Amniotic epithelial cell (primary cell): ENCODE measurements at regions not wholly inside any gene's neighbourhood (a gene's known extent, or its start where the extent isn't known, plus 50 kb on each side); places are given as distances from the start of the nearest gene placed in this dataset.
"Not testable (repeated sequence)": the region's sequence is repeated elsewhere in the genome, so short reads cannot be mapped to it uniquely, and the experiment has no call there.

Experiments used
- DNase-seq: peaks from one replicate; pipeline ENCODE4 v3.0.0-alpha.2; 2010; ENCODE audit warnings: low read depth

GRCh38 chr2:175684466-175684865 is 317.6 kb downstream of the LNPK start:
- DNase-seq: no peak

- DNase-seq: no peak
These were observed 322.3 kb downstream of the LNPK start for GRCh38 chr2:175679728-175680127.

DNA sequence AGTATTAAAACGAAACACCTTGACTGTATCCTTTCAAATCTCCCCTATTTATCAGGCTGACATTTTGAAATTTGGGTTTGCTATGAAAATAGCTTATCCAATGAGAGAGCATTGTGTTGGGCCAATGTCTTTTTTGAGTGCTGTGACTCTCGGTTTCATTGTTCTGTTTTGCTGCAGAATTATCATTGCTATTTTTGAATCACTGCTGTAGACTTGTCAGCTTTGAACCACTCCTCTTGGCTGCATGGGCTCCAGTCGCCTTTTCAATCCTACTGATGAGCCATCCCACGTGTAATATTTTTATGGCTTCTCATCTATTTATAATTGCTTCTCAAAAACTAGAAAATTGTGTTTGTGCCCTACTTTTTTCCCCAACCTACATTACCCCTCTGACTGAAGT is 322.8 kb downstream of the LNPK start:
- DNase-seq: no peak

GRCh38 chr2:175677880-175678279 is 324.2 kb downstream of the LNPK start:
- no peak for DNase-seq

GRCh38 chr2:175676813-175677212 is 325.3 kb downstream of the LNPK start:
- DNase-seq: no peak

- DNase-seq: not testable (repeated sequence)
These were observed 333.3 kb downstream of the LNPK start for GRCh38 chr2:175668804-175669203.

DNA sequence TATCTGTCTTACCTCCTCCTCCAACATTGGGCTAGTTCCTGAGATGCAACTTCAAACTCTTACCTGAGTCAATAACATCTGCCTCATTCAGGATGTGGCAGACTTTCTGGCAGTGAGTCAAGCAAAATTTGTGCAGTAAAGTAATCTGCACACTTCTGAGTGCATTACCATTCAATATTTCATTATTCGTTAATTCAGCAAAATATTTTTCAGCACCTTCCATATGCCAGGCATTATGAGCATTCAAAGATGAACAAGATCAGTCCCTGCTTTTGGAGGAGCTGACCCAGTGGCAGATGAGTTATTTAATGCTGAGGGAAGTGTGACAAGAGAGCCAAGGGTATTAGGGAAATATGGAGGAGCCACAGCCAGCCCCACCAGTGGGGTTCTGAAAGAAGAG is 339.7 kb downstream of the LNPK start:
- DNase-seq: no peak

GRCh38 chr2:175648577-175649063 is 353.4 kb downstream of the LNPK start:
- DNase-seq: no peak

GRCh38 chr2:175647058-175647457 is 355.0 kb downstream of the LNPK start:
- no peak for DNase-seq

- no peak for DNase-seq
These were observed 361.4 kb downstream of the LNPK start for GRCh38 chr2:175640655-175641054.

DNA sequence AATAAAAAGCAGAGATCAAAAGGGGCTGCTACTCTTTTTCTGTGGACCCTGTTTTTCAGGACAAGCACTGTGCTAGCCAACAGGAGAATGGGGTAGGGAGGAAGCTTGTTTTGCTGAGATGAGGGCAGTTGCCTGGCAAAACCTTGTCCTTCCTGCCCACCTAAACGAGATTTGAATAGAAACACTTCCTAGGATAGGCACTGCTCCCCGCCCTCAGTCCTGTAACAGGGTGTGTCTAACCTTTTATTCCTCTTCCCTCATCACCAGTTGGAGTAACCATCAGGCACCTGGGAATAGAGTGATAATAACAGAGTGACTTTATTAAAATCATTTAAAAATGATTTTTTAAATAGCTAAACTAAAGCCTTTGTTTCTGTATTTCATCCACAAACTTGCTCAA is 368.8 kb downstream of the LNPK start:
- DNase-seq: no peak

DNA sequence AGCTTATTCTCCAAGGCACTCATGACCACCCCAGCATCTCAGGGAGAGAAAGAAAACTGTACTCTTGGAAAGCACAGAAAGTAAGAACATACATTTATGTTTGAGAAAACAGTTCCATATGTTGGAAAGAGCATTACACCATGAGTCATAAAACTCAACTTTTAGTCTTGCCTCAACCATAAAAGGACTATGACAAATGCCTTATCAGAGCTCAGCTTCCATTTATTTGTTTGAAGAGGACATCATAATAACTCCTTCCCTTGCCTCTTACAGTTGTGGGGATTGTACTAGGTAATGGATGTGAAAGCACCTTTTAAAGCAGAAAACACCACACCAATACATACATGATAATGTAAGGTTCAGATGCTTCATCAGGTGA is 370.8 kb downstream of the LNPK start:
- no peak for DNase-seq

GRCh38 chr2:175630280-175631244 is 371.5 kb downstream of the LNPK start:
- DNase-seq: no peak

DNA sequence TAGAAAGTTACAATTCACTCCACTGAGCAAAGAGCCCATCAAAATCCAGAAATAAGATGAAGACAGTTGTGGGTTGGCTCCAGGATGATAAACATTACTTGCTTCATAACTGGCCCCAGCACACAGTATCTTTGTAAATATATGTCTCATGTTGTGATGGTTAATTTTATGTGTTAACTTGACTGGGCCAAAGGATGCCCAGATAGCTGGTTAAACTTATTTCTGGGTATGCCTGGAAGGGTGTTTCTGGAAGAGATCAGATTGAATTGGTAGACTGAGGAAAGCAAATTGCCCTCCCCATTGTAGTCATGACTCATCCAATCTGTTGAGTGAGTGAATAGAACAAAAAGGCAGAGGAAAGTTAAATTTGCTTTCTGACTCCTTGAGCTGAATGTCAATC is 373.8 kb downstream of the LNPK start:
- no peak for DNase-seq

DNA sequence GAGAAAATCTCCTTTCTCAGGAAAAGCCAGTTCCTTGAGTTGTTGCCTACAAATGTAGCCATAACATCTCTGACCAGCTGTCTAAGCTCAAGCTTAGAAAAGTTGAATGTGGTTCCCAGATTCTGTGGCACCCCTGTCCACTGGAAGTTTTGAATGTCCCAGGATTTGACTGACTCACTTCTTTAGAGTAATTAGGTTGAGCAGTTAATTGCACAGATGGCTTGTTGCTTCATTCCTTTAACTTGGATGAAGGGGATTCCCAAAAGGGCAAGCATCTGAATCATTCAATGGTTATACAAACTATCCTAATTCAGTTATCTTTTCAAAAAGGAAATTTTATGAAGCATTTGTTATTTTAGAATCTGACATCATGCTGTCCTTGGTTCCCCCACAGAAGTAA is 374.7 kb downstream of the LNPK start:
- no peak for DNase-seq

DNA sequence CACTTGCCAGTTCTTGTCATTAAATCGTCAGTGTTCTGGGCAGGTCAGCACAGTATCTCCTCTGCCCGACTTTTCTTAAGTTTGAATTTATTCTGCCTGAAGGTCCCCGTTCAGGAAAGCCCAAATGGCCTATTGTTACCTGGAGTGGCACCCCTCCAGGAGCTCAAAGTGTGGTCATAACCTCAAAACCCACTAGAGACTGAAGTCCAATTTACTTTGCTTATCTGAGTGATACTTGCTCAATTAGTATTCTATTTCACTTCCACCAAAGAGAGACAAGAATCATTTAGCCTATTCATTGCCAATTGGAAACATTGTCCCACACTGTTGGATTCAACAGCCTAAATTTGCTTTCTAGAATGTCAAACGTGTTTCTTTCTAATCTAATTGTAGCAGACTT is 375.3 kb downstream of the LNPK start:
- DNase-seq: no peak

GRCh38 chr2:175624785-175625184 is 377.3 kb downstream of the LNPK start:
- DNase-seq: no peak

- DNase-seq: no peak
These were observed 377.8 kb downstream of the LNPK start for GRCh38 chr2:175624211-175624761.

GRCh38 chr2:175621821-175622220 is 380.2 kb downstream of the LNPK start:
- no peak for DNase-seq

- no peak for DNase-seq
These were observed 382.0 kb downstream of the LNPK start for GRCh38 chr2:175620106-175620505.

DNA sequence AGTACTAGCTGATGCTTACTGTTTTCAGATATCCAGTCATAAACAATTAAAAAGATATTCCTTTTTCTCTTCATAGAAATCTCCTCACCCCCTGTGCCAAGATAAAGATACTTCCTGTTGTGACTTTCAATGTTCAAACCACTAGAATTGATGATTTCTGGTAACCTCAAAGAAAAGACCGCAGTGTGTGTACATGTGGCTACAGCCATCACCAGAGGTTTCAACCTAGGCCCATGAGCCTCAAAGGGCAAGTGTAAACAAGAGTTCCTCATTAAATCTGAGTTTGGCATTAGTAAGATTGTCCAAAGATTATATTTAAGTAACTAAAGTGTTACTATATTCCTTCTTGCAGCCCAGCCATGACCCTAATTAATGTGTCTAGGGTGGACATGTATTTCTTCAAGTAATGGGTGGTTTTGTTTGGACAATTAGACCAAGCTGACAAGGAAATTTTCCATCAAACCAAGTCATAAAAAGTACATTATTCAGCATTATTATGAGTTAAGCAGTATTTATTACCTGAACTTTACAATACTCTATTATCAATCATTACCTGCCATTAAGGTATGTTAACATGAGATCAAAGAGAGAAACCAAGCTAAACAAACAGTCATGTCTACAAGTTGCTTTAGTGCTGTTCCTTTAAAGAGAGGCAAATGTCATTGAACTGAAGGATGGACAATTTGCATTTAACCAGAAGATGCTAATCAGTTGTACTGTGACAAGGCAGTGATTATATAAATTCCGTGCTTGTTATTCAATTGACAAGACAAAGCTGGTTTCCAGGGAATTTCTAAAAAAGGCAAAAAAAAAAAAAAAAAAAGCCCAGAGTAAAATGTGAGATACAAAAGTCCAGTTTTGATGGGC is 382.7 kb downstream of the LNPK start:
- DNase-seq: no peak

GRCh38 chr2:175612280-175612679 is 389.8 kb downstream of the LNPK start:
- DNase-seq: no peak
